ENCODE measurements at regions not wholly inside any gene's neighbourhood (a gene's known extent, or its start where the extent isn't known, plus 50 kb on each side); places are given as distances from the start of the nearest gene placed in this dataset.

DNA sequence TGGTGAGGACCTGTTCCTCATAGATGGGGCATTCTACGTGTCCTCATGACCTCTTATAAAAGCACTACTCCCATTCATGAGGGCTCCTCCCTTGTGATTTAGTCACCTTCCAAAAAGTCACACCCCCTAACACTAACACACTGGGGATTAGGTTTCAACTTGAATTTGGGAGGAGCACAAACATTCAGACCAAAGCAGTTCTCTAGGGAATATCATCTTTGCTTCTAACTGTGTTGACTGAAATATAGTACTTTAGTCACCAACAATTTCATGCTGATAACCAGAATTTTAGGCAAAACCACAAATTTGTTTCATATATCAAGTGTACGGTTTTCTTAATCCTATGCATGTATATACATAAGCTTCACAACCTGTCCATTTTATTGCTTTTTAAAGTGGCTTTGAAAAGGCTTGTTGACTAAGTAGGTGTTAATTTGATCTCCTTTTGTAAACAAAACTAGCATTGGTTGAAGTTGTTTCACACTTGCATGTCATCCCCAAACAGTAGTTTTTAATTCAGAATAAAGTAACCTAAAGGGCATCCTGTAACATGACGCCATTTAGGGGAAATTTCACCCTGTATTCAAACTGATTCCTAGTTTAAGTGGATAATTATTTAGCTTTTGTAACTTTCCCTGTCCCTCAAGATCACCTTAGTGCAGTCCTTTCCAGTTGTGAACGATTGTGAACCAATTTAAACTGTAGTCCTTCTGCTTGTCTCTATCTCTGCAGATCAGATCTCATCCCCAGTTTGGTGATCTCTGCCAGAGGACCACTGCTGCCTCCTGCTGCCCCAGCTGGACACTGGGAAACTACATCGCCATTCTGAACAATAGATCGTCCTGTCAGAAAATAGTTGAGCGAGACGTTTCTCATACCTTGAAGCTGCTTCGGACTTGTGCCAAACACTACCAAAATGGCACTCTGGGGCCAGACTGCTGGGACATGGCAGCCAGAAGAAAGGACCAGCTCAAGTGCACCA, 141.1 kb downstream of the TLR5 start:
- no peak overlapping the region for H3K27ac ChIP-seq (ENCODE audit: low read length)
- H3K36me3 ChIP-seq (ENCODE audit: control insufficient read depth, insufficient read depth, low read length) = peaks cover 9% of the 10 kb centered on the region
- TF ChIP-seq, protein P1, sequence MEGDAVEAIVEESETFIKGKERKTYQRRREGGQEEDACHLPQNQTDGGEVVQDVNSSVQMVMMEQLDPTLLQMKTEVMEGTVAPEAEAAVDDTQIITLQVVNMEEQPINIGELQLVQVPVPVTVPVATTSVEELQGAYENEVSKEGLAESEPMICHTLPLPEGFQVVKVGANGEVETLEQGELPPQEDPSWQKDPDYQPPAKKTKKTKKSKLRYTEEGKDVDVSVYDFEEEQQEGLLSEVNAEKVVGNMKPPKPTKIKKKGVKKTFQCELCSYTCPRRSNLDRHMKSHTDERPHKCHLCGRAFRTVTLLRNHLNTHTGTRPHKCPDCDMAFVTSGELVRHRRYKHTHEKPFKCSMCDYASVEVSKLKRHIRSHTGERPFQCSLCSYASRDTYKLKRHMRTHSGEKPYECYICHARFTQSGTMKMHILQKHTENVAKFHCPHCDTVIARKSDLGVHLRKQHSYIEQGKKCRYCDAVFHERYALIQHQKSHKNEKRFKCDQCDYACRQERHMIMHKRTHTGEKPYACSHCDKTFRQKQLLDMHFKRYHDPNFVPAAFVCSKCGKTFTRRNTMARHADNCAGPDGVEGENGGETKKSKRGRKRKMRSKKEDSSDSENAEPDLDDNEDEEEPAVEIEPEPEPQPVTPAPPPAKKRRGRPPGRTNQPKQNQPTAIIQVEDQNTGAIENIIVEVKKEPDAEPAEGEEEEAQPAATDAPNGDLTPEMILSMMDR (IDR thresholded peaks at IDR 0.05) = no peak
- no peak for ATAC-seq
- WGBS (ENCODE audit: insufficient coverage) = 91% methylated on average over 7 of the region's 9 CpGs
- H3K9me3 ChIP-seq (ENCODE audit: control insufficient read depth, insufficient read depth, low read length) = no peaks in the 10 kb centered on the region
- peaks cover 13% of the 10 kb centered on the region for H3K36me3 Mint-ChIP-seq
- intact Hi-C loops (cut with micrococcal nuclease) = no loop called here
- no peaks in the 10 kb centered on the region for H3K27me3 Mint-ChIP-seq (ENCODE audit: low read depth in 2 of 2)
- H3K4me3 ChIP-seq (ENCODE audit: low read length) = no peak overlapping the region
- no peaks in the 10 kb centered on the region for H3K4me1 Mint-ChIP-seq
- H3K27ac Mint-ChIP-seq = no peak overlapping the region
- no peaks in the 10 kb centered on the region for H3K27me3 ChIP-seq (ENCODE audit: control insufficient read depth, insufficient read depth, low read length)
- H3K4me1 ChIP-seq (ENCODE audit: control insufficient read depth, insufficient read depth, low read length) = no peaks in the 10 kb centered on the region
- H3K4me3 Mint-ChIP-seq = no peak overlapping the region
- DNase-seq = no peak
- H3K9me3 Mint-ChIP-seq = no peaks in the 10 kb centered on the region

DNA sequence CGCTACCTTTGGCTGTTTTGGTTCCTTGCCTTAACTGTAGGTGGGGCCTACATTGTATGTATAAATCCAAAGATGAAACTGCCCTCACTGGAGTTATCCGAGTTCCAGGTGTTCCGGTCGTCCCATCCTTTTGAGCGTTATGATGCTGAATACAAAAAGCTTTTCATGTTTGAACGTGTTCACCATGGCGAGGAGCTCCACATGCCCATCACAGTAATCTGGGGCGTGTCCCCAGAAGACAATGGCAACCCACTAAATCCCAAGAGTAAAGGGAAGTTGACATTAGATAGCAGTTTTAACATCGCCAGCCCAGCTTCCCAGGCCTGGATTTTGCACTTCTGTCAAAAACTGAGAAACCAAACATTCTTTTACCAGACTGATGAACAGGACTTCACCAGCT, 139.5 kb downstream of the TLR5 start:
- 95% methylated on average over 9 of the region's 9 CpGs for WGBS (ENCODE audit: insufficient coverage)
- H3K4me3 Mint-ChIP-seq = no peak overlapping the region
- intact Hi-C loops (cut with micrococcal nuclease) = no loop called here

DNA sequence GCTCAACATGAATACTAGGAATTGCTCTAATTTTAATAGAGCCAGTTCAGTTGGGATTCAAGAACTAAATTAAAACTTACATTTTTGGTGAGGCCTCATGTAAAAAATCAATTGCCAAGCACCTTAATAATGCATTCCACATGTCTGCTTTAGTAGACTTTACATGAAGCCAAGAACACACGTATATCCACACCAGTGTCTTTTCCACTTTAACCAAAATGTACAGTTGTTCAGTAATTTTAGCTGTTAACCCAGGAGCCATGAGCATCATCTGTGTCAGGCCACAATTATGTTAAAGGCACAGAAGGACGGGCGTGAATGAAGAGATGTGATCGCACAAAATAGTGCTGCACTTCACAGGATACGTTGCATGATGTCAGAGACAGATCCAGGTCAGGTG, 136.7 kb downstream of the TLR5 start:
- no peak for ATAC-seq
- 92% methylated on average over 5 of the region's 5 CpGs for WGBS (ENCODE audit: insufficient coverage)
- H3K4me1 ChIP-seq (ENCODE audit: control insufficient read depth, insufficient read depth, low read length) = no peaks in the 10 kb centered on the region
- no peaks in the 10 kb centered on the region for H3K9me3 ChIP-seq (ENCODE audit: control insufficient read depth, insufficient read depth, low read length)
- H3K4me3 ChIP-seq (ENCODE audit: low read length) = no peak overlapping the region
- H3K4me1 Mint-ChIP-seq = no peaks in the 10 kb centered on the region
- H3K4me3 Mint-ChIP-seq = no peak overlapping the region
- H3K9me3 Mint-ChIP-seq = no peaks in the 10 kb centered on the region
- H3K27ac Mint-ChIP-seq = no peak overlapping the region
- peaks cover 0 to 7% of the 10 kb centered on the region in 2 donors for H3K27me3 Mint-ChIP-seq (ENCODE audit: low read depth in 2 of 2)
- H3K27me3 ChIP-seq (ENCODE audit: control insufficient read depth, insufficient read depth, low read length) = no peaks in the 10 kb centered on the region
- intact Hi-C loops (cut with micrococcal nuclease) = no loop called here
- TF ChIP-seq, protein P1 (IDR thresholded peaks at IDR 0.05) = no peak
- H3K27ac ChIP-seq (ENCODE audit: low read length) = no peak overlapping the region
- H3K36me3 Mint-ChIP-seq = peaks cover 13% of the 10 kb centered on the region
- peaks cover 8% of the 10 kb centered on the region for H3K36me3 ChIP-seq (ENCODE audit: control insufficient read depth, insufficient read depth, low read length)
- no peak for DNase-seq

More for the DNA sequence above, 139.5 kb downstream of the TLR5 start:
- H3K27ac ChIP-seq (ENCODE audit: low read length) = no peak overlapping the region
- DNase-seq (no peak), ATAC-seq (no peak)
- no peak overlapping the region for H3K4me3 ChIP-seq (ENCODE audit: low read length)
- H3K9me3 ChIP-seq (ENCODE audit: control insufficient read depth, insufficient read depth, low read length) = no peaks in the 10 kb centered on the region
- H3K36me3 Mint-ChIP-seq = peaks cover 13% of the 10 kb centered on the region
- no peaks in the 10 kb centered on the region for H3K4me1 Mint-ChIP-seq
- no peaks in the 10 kb centered on the region for H3K27me3 Mint-ChIP-seq (ENCODE audit: low read depth in 2 of 2)
- no peak overlapping the region for H3K27ac Mint-ChIP-seq
- no peaks in the 10 kb centered on the region for H3K4me1 ChIP-seq (ENCODE audit: control insufficient read depth, insufficient read depth, low read length)
- no peaks in the 10 kb centered on the region for H3K9me3 Mint-ChIP-seq
- peaks cover 9% of the 10 kb centered on the region for H3K36me3 ChIP-seq (ENCODE audit: control insufficient read depth, insufficient read depth, low read length)
- TF ChIP-seq, protein P1 (IDR thresholded peaks at IDR 0.05) = no peak
- H3K27me3 ChIP-seq (ENCODE audit: control insufficient read depth, insufficient read depth, low read length) = no peaks in the 10 kb centered on the region

Measured in natural killer cell (primary cell).